Esophagus squamous epithelium (tissue), 5 donors: ENCODE measurements at regions not wholly inside any gene's neighbourhood (a gene's known extent, or its start where the extent isn't known, plus 50 kb on each side); places are given as distances from the start of the nearest gene placed in this dataset.

Experiments used
- DNase-seq: peaks from one replicate; lab custom pipeline; 2025; lab: John Stamatoyannopoulos, UW
- H3K27ac ChIP-seq, 4 donors: fragments of 200-600 bp; sonication (generic); one replicate each; pipeline ENCODE4 v1.5.1; 2016 to 2019; ENCODE audit warnings: mild to moderate bottlenecking in 1 of 4
- H3K27me3 ChIP-seq, 4 donors: fragments of 200-600 bp; sonication (generic); 1 replicate in 3 of 4; 2 replicates in 1 of 4; pipeline versions ENCODE4 v1.5.1 to v1.6.0; 2017 to 2021; ENCODE audit warnings: antibody characterized with exemption in 1 of 4
- H3K36me3 ChIP-seq, 3 donors: fragments of 200-600 bp; sonication (generic); one replicate each; pipeline ENCODE4 v1.5.1; 2016 to 2019
- H3K4me1 ChIP-seq, 3 donors: fragments of 200-600 bp; sonication (generic); one replicate each; pipeline ENCODE4 v1.5.1; 2017 to 2019
- H3K4me3 ChIP-seq, 4 donors: fragments of 200-600 bp; sonication (generic); 1 replicate in 3 of 4; 2 replicates in 1 of 4; pipeline ENCODE4 v1.5.1; 2016 to 2019; ENCODE audit warnings: mild to moderate bottlenecking in 2 of 4, moderate library complexity in 1 of 4
- H3K9me3 ChIP-seq, 3 donors: fragments of 200-600 bp; sonication (generic); one replicate each; pipeline ENCODE4 v1.5.1; 2016 to 2019
- POLR2A ChIP-seq, 4 donors: fragments of 450-650 bp; IDR thresholded peaks; one replicate each; pipeline ENCODE4 v1.6.1; 2017; ENCODE audit warnings: antibody characterized with exemption in 4 of 4, mild to moderate bottlenecking in 4 of 4, moderate library complexity in 3 of 4
- WGBS, 2 donors: methylation state at CpG; one replicate each; pipeline ENCODE4 v1.1.5; 2018; 5-methylcytosine and 5-hydroxymethylcytosine counted together
- intact Hi-C: fragments of 100-400 bp; cut with DNase I; formaldehyde crosslinking; loops from one replicate; pipeline ENCODE4 v1.15.0; 2022
- TF ChIP-seq, protein P1 (sequence below), 6 experiments: fragments of 450-650 bp in 4 of 6; fragments of 200-600 bp in 2 of 6; sonication (generic) in 2 of 6; IDR thresholded peaks; one replicate each; pipeline ENCODE4 v1.5.1; 2016 to 2019; ENCODE audit warnings: antibody characterized with exemption in 6 of 6, mild to moderate bottlenecking in 4 of 6, moderate library complexity in 4 of 6
- donor health status: DM: yes; HTN: yes; CAD: no.

DNA sequence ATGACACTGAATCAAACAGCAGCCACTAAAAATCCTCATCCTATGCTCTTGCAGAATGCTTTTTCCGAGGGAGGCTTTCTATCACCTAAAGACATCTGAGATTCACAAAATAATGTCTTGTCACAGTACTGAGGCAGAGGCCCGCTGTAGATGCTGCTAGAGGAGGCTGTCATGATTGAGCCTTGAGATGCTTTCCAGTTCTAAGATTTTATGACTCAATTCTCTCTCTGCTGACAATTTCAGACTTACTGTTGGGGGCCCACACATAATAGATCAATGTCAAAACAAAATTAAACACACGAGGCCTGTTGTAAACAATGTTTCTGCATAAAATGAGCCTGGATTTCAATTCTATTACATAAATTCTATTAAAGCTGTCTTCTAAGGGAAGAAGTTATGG, 132.7 kb upstream of the ARL4C start:
- intact Hi-C loops: no loop called here
- Histone ChIP-seq H3K36me3 (no peaks in the 10 kb centered on the region), H3K27me3 (peaks cover 0 to 41% (median 0%) of the 10 kb centered on the region in 4 donors), H3K27ac (no peak overlapping the region), H3K4me3 (no peak overlapping the region), H3K4me1 (peaks cover 0 to 13% (median 0%) of the 10 kb centered on the region in 3 donors), H3K9me3 (no peaks in the 10 kb centered on the region)
- 57 to 75% methylated on average over 3 of the region's 3 CpGs for WGBS, 2 donors
- no peak for DNase-seq
- TF ChIP-seq, protein P1, sequence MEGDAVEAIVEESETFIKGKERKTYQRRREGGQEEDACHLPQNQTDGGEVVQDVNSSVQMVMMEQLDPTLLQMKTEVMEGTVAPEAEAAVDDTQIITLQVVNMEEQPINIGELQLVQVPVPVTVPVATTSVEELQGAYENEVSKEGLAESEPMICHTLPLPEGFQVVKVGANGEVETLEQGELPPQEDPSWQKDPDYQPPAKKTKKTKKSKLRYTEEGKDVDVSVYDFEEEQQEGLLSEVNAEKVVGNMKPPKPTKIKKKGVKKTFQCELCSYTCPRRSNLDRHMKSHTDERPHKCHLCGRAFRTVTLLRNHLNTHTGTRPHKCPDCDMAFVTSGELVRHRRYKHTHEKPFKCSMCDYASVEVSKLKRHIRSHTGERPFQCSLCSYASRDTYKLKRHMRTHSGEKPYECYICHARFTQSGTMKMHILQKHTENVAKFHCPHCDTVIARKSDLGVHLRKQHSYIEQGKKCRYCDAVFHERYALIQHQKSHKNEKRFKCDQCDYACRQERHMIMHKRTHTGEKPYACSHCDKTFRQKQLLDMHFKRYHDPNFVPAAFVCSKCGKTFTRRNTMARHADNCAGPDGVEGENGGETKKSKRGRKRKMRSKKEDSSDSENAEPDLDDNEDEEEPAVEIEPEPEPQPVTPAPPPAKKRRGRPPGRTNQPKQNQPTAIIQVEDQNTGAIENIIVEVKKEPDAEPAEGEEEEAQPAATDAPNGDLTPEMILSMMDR (IDR thresholded peaks at IDR 0.05): no peak
- TF ChIP-seq POLR2A (IDR thresholded peaks at IDR 0.05): no peak

DNA sequence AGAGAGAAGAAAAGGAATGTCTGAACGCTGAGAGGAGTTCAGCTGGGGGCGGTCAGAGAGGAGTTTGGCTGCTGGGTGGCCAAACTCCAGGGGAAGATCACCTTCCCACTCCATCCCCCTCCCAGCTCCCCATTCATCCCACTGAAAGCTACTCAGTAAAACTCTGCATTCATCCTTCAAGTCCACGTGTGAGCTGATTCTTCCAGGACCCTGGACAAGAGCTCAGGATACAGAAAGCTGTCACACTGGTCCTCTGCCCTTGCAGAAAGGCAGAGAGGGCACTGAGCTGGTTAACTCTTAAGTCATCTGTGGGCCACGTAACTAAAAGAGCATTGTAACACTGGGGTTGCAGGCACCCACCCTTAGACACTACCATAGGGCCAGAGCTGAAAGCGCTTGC, 132.1 kb upstream of the ARL4C start:
- WGBS, 2 donors: 68 to 85% methylated on average over 4 of the region's 5 CpGs
- TF ChIP-seq, protein P1 (IDR thresholded peaks at IDR 0.05): no peak
- no peak for TF ChIP-seq POLR2A (IDR thresholded peaks at IDR 0.05)
- no peaks in the 10 kb centered on the region for H3K36me3 ChIP-seq
- intact Hi-C loops: no loop called here
- H3K9me3 ChIP-seq: no peaks in the 10 kb centered on the region
- H3K4me3 ChIP-seq: no peak overlapping the region
- H3K27me3 ChIP-seq: peaks cover 0 to 46% (median 0%) of the 10 kb centered on the region in 4 donors
- H3K4me1 ChIP-seq: peaks cover 0 to 13% (median 0%) of the 10 kb centered on the region in 3 donors
- no peak for DNase-seq
- H3K27ac ChIP-seq: no peak overlapping the region

DNA sequence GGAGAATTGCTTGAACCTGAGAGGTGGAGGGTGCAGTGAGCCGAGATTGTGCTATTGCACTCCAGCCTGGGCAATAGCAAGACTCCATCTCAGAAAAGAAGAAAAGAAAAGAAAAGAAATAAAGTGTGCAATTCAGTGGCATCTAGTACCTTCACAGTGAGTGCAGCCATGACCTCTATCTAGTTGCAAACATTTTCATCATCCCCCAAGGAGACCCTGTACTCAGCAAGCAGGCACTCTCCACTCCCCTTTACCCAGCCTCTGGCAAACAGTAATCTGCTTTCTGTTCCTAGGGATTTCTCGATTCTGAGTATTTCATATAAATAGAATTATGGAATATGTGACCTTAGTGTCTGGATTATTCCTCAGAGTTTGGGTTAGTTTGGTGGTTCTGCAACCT, 130.4 kb upstream of the ARL4C start:
- no peaks in the 10 kb centered on the region for H3K9me3 ChIP-seq
- intact Hi-C loops: no loop called here

DNA sequence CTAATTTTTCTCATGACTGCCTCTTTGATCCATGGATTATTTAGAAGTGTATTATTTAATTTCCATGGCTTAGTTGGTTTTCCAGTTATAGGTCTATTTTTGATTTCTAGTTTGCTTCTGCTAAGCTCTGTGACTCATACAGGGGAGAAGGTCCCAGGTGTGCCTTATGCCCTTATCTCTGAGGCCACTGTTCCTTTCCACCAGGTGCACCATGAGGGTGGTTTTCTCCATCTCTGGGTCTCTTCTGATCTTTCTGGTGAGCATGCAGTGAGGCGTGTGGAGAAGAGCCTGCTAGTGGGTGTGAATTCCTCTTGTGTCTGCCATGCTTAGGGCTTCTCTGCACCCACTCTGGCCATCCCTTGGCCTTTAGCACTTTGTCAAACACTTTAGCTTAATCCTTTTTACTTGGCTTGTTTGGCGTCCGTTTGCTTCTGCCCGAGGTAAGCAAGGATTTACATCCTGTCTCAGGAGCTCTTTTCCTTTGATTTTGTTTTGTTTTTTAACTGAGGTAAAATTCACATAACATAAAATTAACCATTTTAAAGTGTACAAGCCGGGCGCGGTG, 129.8 kb upstream of the ARL4C start:
- intact Hi-C loops: no loop called here
- Histone ChIP-seq H3K27me3 (peaks cover 0 to 26% (median 0%) of the 10 kb centered on the region in 4 donors), H3K36me3 (no peaks in the 10 kb centered on the region), H3K9me3 (no peaks in the 10 kb centered on the region), H3K4me1 (peaks cover 0 to 13% (median 0%) of the 10 kb centered on the region in 3 donors), H3K4me3 (no peak overlapping the region), H3K27ac (no peak overlapping the region)
- WGBS, 2 donors: 76 to 86% methylated on average over 6 to 7 of the region's 7 CpGs
- no peak for DNase-seq
- no peak for TF ChIP-seq POLR2A (IDR thresholded peaks at IDR 0.05)
- TF ChIP-seq, protein P1 (IDR thresholded peaks at IDR 0.05): no peak

More for the DNA sequence above, 130.4 kb upstream of the ARL4C start:
- no peak for DNase-seq
- TF ChIP-seq, protein P1 (IDR thresholded peaks at IDR 0.05): no peak
- TF ChIP-seq POLR2A (IDR thresholded peaks at IDR 0.05): no peak
- WGBS, 2 donors: 59 to 84% methylated on average over 2 of the region's 2 CpGs
- H3K4me1 ChIP-seq: peaks cover 0 to 13% (median 0%) of the 10 kb centered on the region in 3 donors
- no peak overlapping the region for H3K27ac ChIP-seq
- no peaks in the 10 kb centered on the region for H3K36me3 ChIP-seq
- H3K27me3 ChIP-seq: peaks cover 0 to 33% (median 0%) of the 10 kb centered on the region in 4 donors
- no peak overlapping the region for H3K4me3 ChIP-seq

DNA sequence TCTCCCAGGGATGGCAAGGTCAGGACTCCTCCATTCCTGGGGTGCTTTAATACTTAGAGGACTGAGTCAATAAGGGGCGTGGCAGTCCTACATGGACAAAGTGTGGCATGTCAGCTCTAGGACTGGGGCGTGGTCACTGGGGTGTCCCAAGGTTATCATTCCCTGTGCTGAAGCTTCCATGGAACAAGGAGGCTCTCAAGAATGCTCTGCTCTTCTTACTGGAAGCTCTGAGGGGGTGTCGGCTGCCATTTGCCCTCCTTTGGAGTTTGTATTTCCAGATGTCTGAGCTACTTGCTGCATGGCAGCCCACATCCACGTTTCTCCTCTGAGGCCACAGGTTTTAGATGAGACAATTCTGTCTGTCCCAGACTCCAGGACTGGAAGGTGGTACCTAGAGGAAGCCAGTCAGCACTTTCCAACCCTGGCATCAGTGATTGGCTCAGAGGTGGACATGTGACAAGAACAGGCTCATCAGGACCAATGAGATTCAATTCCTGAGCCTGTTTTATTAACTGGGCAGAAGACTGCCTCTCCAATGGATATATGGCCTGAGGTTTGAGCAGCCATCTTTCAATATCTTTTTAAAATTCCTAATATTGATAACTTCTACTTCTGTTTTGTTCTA, 128.9 kb upstream of the ARL4C start:
- peaks cover 0 to 17% (median 0%) of the 10 kb centered on the region in 4 donors for H3K27me3 ChIP-seq
- no peaks in the 10 kb centered on the region for H3K9me3 ChIP-seq
- no peaks in the 10 kb centered on the region for H3K36me3 ChIP-seq
- TF ChIP-seq, protein P1 (IDR thresholded peaks at IDR 0.05): no peak
- TF ChIP-seq POLR2A (IDR thresholded peaks at IDR 0.05): no peak
- H3K27ac ChIP-seq: no peak overlapping the region
- no peak overlapping the region for H3K4me3 ChIP-seq
- intact Hi-C loops: no loop called here
- WGBS, 2 donors: 69 to 100% methylated on average over 1 to 2 of the region's 4 CpGs
- peaks cover 0 to 8% (median 0%) of the 10 kb centered on the region in 3 donors for H3K4me1 ChIP-seq
- no peak for DNase-seq
